GM19452 (cell line): ENCODE measurements at regions not wholly inside any gene's neighbourhood (a gene's known extent, or its start where the extent isn't known, plus 50 kb on each side); places are given as distances from the start of the nearest gene placed in this dataset.

ENCODE experiments used
- ATAC-seq: cut with Tn5 transposase; IDR thresholded peaks from one replicate; pipeline ENCODE4 v1.9.1; 2021; ENCODE audit not compliant: unreplicated experiment

DNA sequence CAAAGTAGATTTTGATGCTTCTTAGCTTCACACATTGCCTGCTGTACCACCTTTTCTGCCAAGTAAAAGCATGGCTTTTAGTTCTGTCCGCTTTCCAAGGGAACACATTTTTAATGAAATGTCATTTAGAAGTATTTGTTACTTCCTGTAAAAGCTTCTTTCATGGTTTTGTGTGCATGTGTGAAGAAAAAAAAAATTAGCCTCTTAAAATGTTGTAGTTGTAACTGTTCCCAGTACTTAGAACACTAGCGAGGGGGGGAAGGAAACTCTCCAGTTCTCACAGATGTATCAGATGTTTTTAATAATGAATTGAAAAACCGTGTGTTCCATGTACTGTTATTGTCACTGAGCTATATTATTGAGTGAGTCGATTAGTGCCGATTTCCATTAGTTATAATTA is 568.3 kb upstream of the ADGRL2 start:
- ATAC-seq: no peak

GRCh38 chr1:81231729-81232038 is 569.0 kb upstream of the ADGRL2 start:
- no peak for ATAC-seq

DNA sequence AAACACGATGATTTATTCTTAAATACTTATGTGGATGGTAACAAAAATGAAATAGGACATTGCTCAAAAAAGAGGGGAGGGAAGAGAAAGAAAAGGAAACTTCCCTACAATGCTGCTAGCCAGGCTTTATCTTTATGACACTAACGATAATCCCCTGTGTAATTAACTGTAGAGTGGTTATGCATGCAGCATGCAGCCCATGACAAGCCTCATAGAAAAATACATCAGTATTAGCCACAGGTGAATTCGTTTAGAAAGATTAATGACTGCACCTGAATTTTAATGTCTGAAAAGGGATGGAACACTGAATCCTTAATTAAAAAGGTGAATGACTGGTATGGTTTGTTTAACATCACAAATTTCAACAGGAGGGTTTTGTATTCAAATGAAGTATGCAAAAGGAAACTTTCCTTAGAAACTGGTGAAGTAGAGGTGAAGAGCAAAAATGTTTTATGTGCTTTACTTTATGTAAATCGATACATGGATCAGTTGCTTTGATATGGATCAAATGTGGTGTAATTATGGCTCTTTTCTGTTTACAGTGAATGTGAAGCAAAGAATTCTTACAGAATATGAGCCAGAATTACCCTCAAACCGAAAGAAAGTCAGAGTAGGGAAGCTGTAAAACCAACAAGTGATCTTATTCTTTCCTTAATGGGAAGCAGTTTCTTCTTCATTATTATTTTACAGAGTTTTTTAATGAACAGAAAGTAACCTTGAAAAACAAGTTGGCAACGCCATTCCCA is 569.6 kb upstream of the ADGRL2 start:
- no peak for ATAC-seq

DNA sequence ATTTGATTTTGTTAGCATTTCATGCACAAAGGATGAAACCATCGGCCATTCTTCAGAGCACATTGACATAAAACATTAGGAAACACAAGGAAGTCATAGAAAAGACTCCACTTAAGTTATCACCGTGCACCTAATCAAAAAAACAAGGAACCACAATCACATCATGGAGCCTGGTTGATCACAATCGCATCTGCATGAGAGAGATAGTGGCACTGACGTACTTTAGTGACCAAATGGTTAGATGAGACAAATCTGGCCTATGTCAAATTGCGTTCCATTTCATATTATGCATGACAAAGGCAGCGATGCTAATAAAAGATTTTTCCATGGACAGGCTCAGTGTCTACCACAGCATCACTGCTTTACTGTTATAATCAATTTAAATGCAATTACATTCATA is 571.8 kb upstream of the ADGRL2 start:
- ATAC-seq: no peak

DNA sequence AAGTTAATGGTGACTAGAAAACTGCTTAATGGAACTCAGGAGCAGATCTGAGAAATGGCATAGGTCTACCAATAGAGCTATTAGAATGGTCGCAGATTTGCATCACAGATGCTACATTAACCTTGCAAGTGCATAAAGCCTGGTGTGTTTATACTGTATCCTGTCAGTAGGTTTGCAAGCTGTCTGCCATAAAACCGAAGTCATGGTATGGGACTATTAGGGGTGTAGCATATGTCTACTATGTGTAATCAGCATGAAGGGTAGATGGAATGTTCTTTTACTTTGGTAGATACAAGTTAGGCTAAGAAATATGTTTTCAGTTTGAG is 574.2 kb upstream of the ADGRL2 start:
- ATAC-seq: no peak

GRCh38 chr1:81225789-81226602 is 574.7 kb upstream of the ADGRL2 start:
- no peak for ATAC-seq

DNA sequence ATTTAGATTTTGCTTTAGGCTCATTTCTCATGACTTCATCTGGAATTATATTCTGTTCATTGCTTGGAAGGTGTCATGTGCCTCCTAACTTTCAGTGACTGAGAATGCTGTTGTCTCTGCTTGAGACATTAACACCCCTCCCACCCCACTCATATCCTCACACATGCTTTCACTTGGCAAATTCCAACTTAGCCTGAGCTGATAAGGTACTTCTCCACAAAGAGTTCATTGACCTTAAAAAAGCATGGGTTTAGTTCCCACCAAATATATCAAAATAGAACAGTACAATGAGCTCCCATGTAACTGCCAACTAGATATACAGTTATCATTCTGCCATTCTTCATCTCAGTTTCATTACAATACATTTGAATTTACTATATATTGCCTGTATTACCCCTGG is 576.5 kb upstream of the ADGRL2 start:
- ATAC-seq: no peak

- no peak for ATAC-seq
Observed at GRCh38 chr1:81221564-81221963, 579.2 kb upstream of the ADGRL2 start.

DNA sequence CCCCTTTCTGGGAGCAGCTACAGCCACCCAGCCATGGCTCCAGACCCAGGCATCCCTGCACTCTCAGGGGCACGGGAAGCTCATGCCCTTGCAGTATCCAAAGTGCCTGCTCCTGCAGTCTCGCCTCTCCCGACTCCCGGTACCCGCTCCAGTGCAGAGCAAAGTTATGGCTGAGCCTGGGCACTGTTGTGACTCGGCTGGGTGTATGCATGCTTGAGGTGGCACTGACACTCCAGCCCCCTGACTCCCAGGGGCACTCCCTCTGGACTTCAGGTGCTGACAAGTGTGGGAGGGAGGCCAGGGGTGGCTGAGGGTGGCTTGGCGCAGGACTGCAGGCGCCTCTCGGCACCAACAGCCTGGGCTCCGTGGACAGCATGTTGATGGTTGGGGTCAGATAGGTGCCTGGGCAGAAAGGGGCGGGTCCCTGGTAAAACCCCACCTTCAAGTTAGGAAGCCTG is 580.1 kb upstream of the ADGRL2 start:
- ATAC-seq: no peak

- no peak for ATAC-seq
Observed at GRCh38 chr1:81217058-81217457, 583.7 kb upstream of the ADGRL2 start.

DNA sequence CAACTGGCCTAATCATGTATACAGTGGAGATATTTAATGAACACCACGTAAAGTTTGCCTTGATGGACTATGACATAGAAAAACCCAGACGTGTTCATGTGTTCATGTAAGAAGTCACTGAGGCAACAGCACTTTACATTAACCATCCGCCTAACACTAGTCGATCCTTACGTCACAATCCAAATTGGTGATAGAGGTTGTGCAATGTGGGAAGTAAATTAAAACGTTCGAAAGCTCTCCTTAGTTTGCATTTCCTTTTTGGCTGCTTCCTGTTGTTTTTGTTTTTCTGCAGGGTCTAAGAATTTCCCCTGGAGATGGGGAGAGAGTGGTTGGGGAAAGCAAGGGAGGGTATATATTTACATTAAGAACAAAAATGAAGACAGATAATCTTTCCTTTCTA is 587.5 kb upstream of the ADGRL2 start:
- no peak for ATAC-seq

GRCh38 chr1:81209461-81209860 is 591.3 kb upstream of the ADGRL2 start:
- ATAC-seq: no peak

GRCh38 chr1:81208441-81208840 is 592.3 kb upstream of the ADGRL2 start:
- ATAC-seq: no peak

- ATAC-seq: no peak
Observed at GRCh38 chr1:81205956-81206355, 594.8 kb upstream of the ADGRL2 start.

DNA sequence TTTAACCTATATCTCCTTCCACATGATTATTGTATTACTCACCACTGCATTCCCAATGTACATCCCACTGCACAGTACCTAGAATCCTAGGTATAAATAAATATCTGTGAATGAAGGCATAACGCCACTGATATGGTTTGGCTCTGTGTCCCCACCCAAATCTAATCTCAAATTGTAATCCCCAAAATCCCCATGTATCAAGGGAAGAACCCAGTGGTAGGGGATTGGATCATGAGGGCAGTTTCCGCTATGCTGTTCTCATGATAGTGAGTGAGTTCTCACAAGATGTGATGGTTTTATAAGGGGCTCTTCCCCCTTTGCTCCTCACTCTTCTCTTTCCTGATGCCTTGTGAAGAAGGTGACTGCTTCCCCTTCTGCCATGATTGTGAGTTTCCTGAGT is 599.0 kb upstream of the ADGRL2 start:
- ATAC-seq: no peak

- ATAC-seq: no peak
Observed at GRCh38 chr1:81197591-81197990, 603.1 kb upstream of the ADGRL2 start.

DNA sequence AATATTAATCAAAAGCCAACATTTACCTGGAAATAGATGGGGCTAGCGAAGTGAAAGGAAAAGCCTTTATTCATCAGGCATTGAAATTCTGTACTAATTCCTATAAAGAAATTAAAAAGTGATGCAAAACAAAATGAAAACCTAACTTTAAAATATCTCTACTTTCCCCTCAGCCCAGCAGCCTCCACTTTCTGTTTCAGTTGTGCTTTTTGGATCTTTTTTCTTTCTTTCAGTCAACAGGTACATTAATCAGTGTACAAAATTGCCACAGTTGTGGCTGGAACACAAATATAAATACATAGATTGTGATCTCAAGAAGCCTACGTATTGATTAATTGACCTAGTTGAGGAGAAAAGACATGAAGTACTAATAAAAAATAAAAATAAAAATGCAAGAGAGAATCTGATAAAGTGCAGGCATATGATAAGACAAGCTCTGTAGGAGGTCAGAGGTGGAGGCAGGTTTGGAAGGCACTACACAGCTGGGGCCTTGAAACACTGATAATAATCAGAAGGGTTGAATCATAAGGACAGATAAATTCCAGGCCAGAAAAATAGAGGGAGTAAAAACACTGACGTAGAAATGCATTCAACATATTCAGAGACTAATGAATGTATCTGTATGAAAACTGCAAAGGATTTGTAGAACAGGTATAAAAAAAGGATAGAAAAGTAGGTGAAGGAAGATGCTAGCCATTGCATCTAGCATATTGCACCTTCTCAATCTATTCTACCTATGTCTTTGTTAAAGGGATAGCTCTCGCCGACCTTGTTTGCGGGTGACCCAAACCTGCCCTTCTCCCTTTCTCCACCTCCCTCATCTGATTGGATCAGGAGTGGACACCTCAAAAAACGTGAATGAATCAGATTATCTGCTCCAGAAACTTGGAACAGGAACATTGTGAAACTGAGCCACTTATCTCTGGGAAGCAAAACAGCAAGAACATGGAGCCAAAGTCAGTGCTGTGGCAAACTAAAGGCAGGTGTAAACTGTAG is 607.8 kb upstream of the ADGRL2 start:
- ATAC-seq: no peak

GRCh38 chr1:81190003-81190402 is 610.7 kb upstream of the ADGRL2 start:
- no peak for ATAC-seq

DNA sequence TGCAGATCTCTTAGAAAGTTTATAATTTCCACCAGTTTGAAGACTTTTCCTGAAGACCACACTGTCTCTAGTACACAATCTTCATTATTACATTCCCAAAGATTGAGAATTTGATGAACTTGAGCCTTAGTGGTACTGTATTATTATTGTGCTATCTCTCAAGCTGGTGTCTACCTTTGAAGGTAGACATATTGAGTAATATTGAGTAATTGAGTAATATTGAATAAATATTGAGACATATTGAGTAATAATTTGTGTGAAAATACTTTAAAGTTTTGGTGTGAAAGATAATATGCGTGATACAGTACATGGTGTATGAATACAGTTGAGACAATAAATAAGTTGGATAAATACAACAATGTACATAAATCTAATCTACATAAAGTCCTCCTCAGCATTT is 613.1 kb upstream of the ADGRL2 start:
- no peak for ATAC-seq

GRCh38 chr1:81186261-81186660 is 614.5 kb upstream of the ADGRL2 start:
- no peak for ATAC-seq

GRCh38 chr1:81183553-81183952 is 617.2 kb upstream of the ADGRL2 start:
- no peak for ATAC-seq

DNA sequence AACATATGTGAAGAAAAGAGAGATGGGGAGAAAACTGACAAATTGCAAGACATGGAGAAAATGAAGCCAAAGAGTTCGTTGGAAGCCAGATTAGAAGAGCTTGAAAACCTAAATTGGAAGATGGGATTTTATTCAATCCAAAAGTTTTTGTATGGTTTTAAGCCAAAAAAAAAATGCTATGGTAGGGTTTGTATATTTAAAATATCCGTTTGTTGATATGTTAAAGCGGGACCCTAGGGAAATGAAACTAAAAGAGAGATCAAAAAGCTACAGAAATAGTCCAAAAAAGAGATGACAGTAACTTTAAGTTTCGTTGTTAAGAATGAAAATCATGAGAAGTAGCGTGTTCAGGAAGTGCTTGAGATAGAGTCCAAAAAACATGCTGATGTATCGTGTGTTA is 617.7 kb upstream of the ADGRL2 start:
- ATAC-seq: no peak
